OCI-LY1 (cell line): ENCODE measurements at regions not wholly inside any gene's neighbourhood (a gene's known extent, or its start where the extent isn't known, plus 50 kb on each side); places are given as distances from the start of the nearest gene placed in this dataset.

Experiments
- H2AFZ ChIP-seq: fragments of 200-600 bp; sonication (generic), shearing (Covaris generic); 2 replicates; pipeline ENCODE4 v1.6.0; 2014; ENCODE audit warnings: antibody characterized with exemption, mild to moderate bottlenecking, low read length
- H3F3A ChIP-seq: fragments of 200-600 bp; sonication (generic), shearing (Covaris generic); 2 replicates; pipeline ENCODE4 v1.6.0; 2014; ENCODE audit warnings: mild to moderate bottlenecking, antibody characterized with exemption, low read length, moderate library complexity; ENCODE audit not compliant: insufficient read depth
- H3K27ac ChIP-seq: fragments of 200-600 bp; sonication (generic); 2 replicates; pipeline ENCODE4 v1.5.1; 2014; ENCODE audit warnings: low read length, mixed run types, mild to moderate bottlenecking, low read depth; ENCODE audit not compliant: poor library complexity, severe bottlenecking
- H3K27me3 ChIP-seq: fragments of 200-600 bp; sonication (generic); 2 replicates; pipeline ENCODE4 v1.6.0; 2014; ENCODE audit warnings: antibody characterized with exemption, mild to moderate bottlenecking, low read length, moderate library complexity; ENCODE audit not compliant: insufficient read depth
- H3K36me3 ChIP-seq: fragments of 200-600 bp; sonication (generic); 2 replicates; pipeline ENCODE4 v1.6.1; 2014; ENCODE audit warnings: mild to moderate bottlenecking, antibody characterized with exemption, low read length, moderate library complexity, mixed read lengths; ENCODE audit not compliant: insufficient read depth
- H3K4me1 ChIP-seq: fragments of 200-600 bp; sonication (generic); 2 replicates; pipeline ENCODE4 v1.5.1; 2014; ENCODE audit warnings: mild to moderate bottlenecking, low read length, moderate library complexity; ENCODE audit not compliant: insufficient read depth, severe bottlenecking
- H3K4me2 ChIP-seq: fragments of 200-600 bp; sonication (generic), shearing (Covaris generic); 2 replicates; pipeline ENCODE4 v1.6.1; 2014; ENCODE audit warnings: low read length
- H3K4me3 ChIP-seq: fragments of 200-600 bp; sonication (generic); 2 replicates; pipeline ENCODE4 v1.5.1; 2014; ENCODE audit warnings: low read length, low read depth, mild to moderate bottlenecking, mixed read lengths; ENCODE audit not compliant: poor library complexity, severe bottlenecking
- H3K79me2 ChIP-seq: fragments of 200-600 bp; shearing (Covaris generic); 2 replicates; pipeline ENCODE4 v1.6.1; 2016; ENCODE audit warnings: mixed run types, low read length, mixed read lengths; ENCODE audit not compliant: insufficient read depth
- H3K9ac ChIP-seq: fragments of 200-600 bp; sonication (generic), shearing (Covaris generic); 2 replicates; pipeline ENCODE4 v1.6.1; 2014; ENCODE audit warnings: mild to moderate bottlenecking, low read length, mixed read lengths
- H3K9me2 ChIP-seq: fragments of 200-600 bp; sonication (generic), shearing (Covaris generic); 2 replicates; pipeline ENCODE4 v1.6.1; 2014; ENCODE audit warnings: low read depth, mild to moderate bottlenecking, low read length, mixed read lengths
- H3K9me3 ChIP-seq: fragments of 200-600 bp; shearing (Covaris generic); 2 replicates; pipeline ENCODE4 v1.6.1; 2014; ENCODE audit warnings: low read length, mixed read lengths
- H4K20me1 ChIP-seq: fragments of 200-600 bp; sonication (generic), shearing (Covaris generic); 2 replicates; pipeline ENCODE4 v1.6.0; 2016; ENCODE audit warnings: mild to moderate bottlenecking, low read length; ENCODE audit not compliant: insufficient read depth
- EZH2 ChIP-seq: fragments of 200-600 bp; sonication (generic), shearing (Covaris generic); IDR thresholded peaks from 2 replicates; pipeline ENCODE4 v1.8.0; 2017; ENCODE audit warnings: borderline replicate concordance, mixed run types, mild to moderate bottlenecking, antibody characterized with exemption, low read length, moderate library complexity, mixed read lengths
- TF ChIP-seq, protein P1 (sequence below): fragments of 200-600 bp; sonication (generic), shearing (Covaris generic); IDR thresholded peaks from 2 replicates; pipeline ENCODE4 v1.5.1; 2017; ENCODE audit warnings: mild to moderate bottlenecking, antibody characterized with exemption, low read length, moderate library complexity, mixed read lengths

DNA sequence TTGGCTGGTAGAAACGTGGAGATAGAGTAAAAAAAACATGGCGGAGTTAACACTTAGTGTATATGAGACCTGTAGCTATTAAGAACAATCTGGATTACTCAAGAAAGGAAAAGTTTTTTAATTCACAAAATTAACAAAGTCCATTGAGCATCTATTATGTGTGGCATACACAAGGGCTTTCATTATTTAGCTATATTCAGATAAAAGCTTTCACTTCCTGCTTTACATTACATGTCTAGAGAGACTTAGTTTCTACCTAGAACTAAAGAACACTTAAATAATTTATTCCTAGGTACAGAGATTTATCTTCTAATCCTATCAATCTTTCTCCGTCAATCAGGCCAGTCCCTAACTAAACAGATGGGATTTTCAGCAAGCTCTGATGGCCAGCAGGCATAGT, 196.0 kb upstream of the SLC39A10 start:
- TF ChIP-seq, protein P1, sequence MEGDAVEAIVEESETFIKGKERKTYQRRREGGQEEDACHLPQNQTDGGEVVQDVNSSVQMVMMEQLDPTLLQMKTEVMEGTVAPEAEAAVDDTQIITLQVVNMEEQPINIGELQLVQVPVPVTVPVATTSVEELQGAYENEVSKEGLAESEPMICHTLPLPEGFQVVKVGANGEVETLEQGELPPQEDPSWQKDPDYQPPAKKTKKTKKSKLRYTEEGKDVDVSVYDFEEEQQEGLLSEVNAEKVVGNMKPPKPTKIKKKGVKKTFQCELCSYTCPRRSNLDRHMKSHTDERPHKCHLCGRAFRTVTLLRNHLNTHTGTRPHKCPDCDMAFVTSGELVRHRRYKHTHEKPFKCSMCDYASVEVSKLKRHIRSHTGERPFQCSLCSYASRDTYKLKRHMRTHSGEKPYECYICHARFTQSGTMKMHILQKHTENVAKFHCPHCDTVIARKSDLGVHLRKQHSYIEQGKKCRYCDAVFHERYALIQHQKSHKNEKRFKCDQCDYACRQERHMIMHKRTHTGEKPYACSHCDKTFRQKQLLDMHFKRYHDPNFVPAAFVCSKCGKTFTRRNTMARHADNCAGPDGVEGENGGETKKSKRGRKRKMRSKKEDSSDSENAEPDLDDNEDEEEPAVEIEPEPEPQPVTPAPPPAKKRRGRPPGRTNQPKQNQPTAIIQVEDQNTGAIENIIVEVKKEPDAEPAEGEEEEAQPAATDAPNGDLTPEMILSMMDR: no peak
- no peak for TF ChIP-seq EZH2
- Histone ChIP-seq H3K4me2 (no peak overlapping the region), H3K4me3 (no peak overlapping the region), H3K27me3 (no peaks in the 10 kb centered on the region), H2AFZ (no peak overlapping the region), H3K9me2 (no peaks in the 10 kb centered on the region), H3K9me3 (no peaks in the 10 kb centered on the region), H3K4me1 (no peaks in the 10 kb centered on the region), H3K79me2 (no peaks in the 10 kb centered on the region), H3K27ac (no peak overlapping the region), H4K20me1 (no peaks in the 10 kb centered on the region), H3K36me3 (no peaks in the 10 kb centered on the region), H3F3A (no peaks in the 10 kb centered on the region), H3K9ac (no peak overlapping the region)

DNA sequence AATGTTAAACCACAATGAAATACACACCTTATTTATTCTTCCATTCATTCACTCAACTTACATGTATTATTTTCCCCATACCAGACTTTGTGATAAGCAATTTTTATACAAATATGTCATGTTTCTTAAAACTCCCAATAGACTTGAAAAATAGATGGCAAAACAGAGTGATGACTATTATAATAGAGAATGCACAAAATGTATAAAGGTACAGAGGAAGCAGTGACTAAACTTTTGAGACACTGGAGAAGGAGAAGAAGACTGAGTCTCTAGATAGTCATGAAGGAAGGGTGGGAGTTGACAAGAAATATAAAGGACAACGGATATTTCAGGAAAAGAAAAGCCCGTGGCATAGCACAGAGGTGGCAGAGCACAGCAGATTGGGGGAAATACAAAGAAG, 198.1 kb upstream of the SLC39A10 start:
- H3K4me3 ChIP-seq: no peak overlapping the region
- no peak overlapping the region for H3K9ac ChIP-seq
- H3K9me3 ChIP-seq: no peaks in the 10 kb centered on the region
- H3K27ac ChIP-seq: no peak overlapping the region
- TF ChIP-seq, protein P1: no peak
- TF ChIP-seq EZH2: no peak
- H3K36me3 ChIP-seq: no peaks in the 10 kb centered on the region
- H2AFZ ChIP-seq: no peak overlapping the region
- no peaks in the 10 kb centered on the region for H3K4me1 ChIP-seq
- H4K20me1 ChIP-seq: no peaks in the 10 kb centered on the region
- H3K9me2 ChIP-seq: no peaks in the 10 kb centered on the region
- no peaks in the 10 kb centered on the region for H3K79me2 ChIP-seq
- H3F3A ChIP-seq: no peaks in the 10 kb centered on the region
- H3K4me2 ChIP-seq: no peak overlapping the region
- H3K27me3 ChIP-seq: no peaks in the 10 kb centered on the region

DNA sequence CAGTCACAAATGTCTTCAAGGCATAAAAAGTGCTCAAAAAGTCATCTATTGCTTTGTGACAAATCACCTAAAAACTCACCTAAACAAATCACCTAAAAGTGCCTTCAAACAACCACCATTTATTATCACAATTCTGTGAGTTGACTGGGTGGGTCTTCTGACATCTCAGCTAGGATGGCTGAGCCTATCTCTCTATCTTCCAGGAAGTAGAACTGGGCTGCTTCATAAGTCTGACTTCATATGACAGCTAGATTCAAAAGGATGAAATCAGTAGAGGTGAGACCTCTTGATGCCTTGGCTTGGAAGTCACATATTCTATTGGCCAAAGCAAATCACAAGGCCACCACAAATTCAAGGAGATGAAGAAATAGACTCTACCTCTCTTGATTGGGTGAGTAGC, 199.2 kb upstream of the SLC39A10 start:
- Histone ChIP-seq H2AFZ (no peak overlapping the region), H3K9ac (no peak overlapping the region)
- TF ChIP-seq EZH2: no peak
- TF ChIP-seq, protein P1: no peak

More for the DNA sequence above, 199.2 kb upstream of the SLC39A10 start:
- Histone ChIP-seq H3K27ac (no peak overlapping the region), H4K20me1 (no peaks in the 10 kb centered on the region), H3F3A (no peaks in the 10 kb centered on the region), H3K36me3 (no peaks in the 10 kb centered on the region), H3K4me2 (no peak overlapping the region), H3K4me1 (no peaks in the 10 kb centered on the region), H3K9me2 (no peaks in the 10 kb centered on the region), H3K9me3 (no peaks in the 10 kb centered on the region), H3K27me3 (no peaks in the 10 kb centered on the region), H3K4me3 (no peak overlapping the region), H3K79me2 (no peaks in the 10 kb centered on the region)
